ENCODE measurements at regions not wholly inside any gene's neighbourhood (a gene's known extent, or its start where the extent isn't known, plus 50 kb on each side); places are given as distances from the start of the nearest gene placed in this dataset.

DNA sequence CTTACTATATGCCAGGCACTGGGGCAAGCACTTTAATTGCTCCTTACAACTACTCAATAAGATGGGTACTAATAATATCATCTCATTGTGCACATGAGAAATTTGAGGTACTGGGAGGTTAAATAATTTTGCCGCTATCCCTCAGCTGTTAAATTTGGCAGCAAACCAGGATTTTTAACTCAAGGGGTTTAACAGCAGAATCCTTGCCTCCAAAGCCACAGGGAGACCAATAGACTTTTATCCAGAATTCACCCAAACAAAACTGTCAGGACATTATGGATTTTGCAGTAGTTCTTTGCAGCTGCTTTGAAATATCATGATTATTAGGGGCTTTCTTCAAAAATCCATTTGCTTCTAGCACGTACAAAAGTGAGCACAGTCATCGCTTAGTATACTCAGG, 136.2 kb downstream of the RPS12 start:
- no peaks in the 10 kb centered on the region for H3K27me3 ChIP-seq (ENCODE audit: control insufficient read depth, insufficient read depth, low read length)
- H3K4me3 ChIP-seq (ENCODE audit: low read depth, low read length): no peak overlapping the region
- ChIA-PET CTCF (interaction anchor here (3.2 kb wide), 1 partner anchor 12 kb away, joined by 20 read pairs; no protein-coding TSS in a partner anchor), POLR2A (no interaction called here)
- H3K36me3 ChIP-seq (ENCODE audit: control insufficient read depth, insufficient read depth, low read length): no peaks in the 10 kb centered on the region
- no peak for DNase-seq (ENCODE audit: low read depth)
- TF ChIP-seq, protein P1, sequence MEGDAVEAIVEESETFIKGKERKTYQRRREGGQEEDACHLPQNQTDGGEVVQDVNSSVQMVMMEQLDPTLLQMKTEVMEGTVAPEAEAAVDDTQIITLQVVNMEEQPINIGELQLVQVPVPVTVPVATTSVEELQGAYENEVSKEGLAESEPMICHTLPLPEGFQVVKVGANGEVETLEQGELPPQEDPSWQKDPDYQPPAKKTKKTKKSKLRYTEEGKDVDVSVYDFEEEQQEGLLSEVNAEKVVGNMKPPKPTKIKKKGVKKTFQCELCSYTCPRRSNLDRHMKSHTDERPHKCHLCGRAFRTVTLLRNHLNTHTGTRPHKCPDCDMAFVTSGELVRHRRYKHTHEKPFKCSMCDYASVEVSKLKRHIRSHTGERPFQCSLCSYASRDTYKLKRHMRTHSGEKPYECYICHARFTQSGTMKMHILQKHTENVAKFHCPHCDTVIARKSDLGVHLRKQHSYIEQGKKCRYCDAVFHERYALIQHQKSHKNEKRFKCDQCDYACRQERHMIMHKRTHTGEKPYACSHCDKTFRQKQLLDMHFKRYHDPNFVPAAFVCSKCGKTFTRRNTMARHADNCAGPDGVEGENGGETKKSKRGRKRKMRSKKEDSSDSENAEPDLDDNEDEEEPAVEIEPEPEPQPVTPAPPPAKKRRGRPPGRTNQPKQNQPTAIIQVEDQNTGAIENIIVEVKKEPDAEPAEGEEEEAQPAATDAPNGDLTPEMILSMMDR (IDR thresholded peaks at IDR 0.05; ENCODE audit: insufficient read depth, low read depth, low read length): no peak

DNA sequence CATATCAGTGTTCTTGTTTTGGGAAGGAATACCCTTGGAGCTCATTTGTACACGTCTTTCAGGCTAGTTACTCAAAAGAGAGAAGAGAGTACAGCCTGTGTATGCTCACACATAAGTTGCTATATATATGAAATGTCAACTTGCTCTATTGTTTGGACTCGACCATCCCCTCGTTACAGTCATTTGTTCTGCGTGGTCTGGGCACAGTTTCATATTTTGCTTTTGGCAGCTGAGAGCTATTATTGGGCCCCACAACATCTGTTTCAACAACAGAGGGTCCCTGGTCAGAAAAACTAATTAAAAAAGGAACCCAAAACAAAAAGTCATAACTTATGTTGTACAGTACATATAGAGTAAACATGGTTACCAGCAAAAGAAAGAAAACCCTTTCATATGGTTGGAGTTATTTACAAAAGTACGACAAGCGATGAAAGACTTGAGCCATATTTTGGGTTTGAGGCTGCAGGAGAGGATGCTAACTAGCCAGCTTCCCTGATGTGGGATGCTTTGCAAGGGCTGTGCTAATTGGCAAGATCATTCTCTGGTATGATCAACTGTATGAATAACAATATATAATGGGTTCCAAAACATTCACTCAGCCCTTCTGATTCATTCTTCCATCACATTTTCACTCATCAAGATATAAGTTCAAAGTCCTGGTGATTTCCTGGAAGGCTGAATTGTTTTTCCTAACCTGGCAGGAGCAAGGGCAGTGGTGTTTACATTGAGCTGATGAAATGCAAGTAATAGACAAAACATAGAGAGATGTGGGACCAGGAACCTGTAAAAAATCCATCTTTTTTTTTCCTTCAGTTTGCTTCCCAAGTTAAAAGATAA, 137.9 kb downstream of the RPS12 start:
- ChIA-PET CTCF (interaction anchor here (0.7 to 3.2 kb wide), 3 partner anchors 10 to 28 kb away, joined by 3 to 20 read pairs (median 4); no protein-coding TSS in a partner anchor), POLR2A (no interaction called here)
- Histone ChIP-seq H3K36me3 (ENCODE audit: control insufficient read depth, insufficient read depth, low read length) (no peaks in the 10 kb centered on the region), H3K4me3 (ENCODE audit: low read depth, low read length) (no peak overlapping the region), H3K27me3 (ENCODE audit: control insufficient read depth, insufficient read depth, low read length) (no peaks in the 10 kb centered on the region)
- no peak for DNase-seq (ENCODE audit: low read depth)
- TF ChIP-seq, protein P1 (IDR thresholded peaks at IDR 0.05; ENCODE audit: insufficient read depth, low read depth, low read length): no peak

DNA sequence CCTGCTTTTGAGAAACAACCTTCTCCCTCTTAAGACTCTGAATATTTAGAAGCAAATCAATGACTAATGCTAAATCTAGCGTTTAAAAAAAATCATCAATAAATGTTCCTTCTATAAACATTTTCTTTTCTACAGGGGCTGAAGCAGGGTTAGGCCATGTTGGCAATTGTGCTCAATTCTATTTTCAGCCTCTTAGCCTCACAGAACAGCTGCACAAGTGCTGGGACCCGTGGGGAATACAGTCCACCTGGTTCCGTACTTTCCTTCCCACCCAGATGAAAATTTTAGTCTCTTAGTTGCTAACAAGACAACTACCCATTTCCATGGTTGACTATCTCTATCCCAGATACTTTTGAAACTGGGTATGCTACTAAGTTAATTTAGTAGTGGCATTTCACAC, 138.6 kb downstream of the RPS12 start:
- POLR2A ChIA-PET: no interaction called here
- Histone ChIP-seq H3K27me3 (ENCODE audit: control insufficient read depth, insufficient read depth, low read length) (no peaks in the 10 kb centered on the region; the same call in 1 of the 2 replicates), H3K4me3 (ENCODE audit: low read depth, low read length) (no peak overlapping the region), H3K36me3 (ENCODE audit: control insufficient read depth, insufficient read depth, low read length) (no peaks in the 10 kb centered on the region)
- DNase-seq (ENCODE audit: low read depth): no peak
- TF ChIP-seq, protein P1 (IDR thresholded peaks at IDR 0.05; ENCODE audit: insufficient read depth, low read depth, low read length): no peak
- CTCF ChIA-PET: interaction anchor here (3.2 kb wide), 1 partner anchor 9 kb away, joined by 20 read pairs; no protein-coding TSS in a partner anchor

DNA sequence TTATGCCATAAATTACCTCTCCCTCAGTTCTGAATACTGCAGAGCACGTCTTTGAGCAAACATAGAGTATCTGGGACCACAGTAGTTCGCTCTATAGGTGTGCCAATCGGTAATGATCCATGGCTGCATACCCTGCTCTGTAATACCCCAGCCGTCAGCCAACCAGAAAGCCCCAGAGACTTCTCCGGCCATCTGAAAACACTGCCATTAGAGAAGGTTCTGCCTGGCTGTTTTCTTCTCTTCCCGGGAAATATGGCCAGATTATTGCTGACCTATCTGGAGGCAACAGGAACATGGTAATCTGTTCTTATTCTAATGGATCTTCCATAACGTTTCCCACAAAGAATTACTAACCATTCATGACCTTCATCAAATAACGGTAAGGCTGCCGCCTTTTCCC, 139.9 kb downstream of the RPS12 start:
- TF ChIP-seq, protein P1 (IDR thresholded peaks at IDR 0.05; ENCODE audit: insufficient read depth, low read depth, low read length): no peak
- ChIA-PET CTCF (no interaction called here), POLR2A (no interaction called here)
- no peak overlapping the region for H3K4me3 ChIP-seq (ENCODE audit: low read depth, low read length)
- no peak for DNase-seq (ENCODE audit: low read depth)
- H3K27me3 ChIP-seq (ENCODE audit: control insufficient read depth, insufficient read depth, low read length): no peaks in the 10 kb centered on the region; the same call in 1 of the 2 replicates
- no peaks in the 10 kb centered on the region for H3K36me3 ChIP-seq (ENCODE audit: control insufficient read depth, insufficient read depth, low read length)

DNA sequence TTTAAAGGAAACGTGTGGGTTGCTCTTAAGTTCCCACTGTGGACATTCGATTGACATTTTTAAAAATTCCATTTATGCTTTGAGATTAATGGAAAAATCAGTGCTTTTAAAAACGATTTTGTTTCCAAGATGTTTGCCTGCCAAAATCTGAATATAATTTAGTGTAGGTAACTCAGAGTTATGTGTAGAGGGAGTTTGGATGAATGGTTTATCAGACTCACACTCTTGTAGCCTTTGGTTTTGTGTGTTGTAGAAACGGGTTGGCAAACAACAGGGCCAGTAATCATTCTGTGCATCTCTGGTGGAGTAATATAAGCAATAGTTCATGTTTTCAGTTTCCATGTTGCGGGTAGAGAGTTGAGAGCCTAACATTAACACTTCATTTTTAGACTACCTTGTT, 140.6 kb downstream of the RPS12 start:
- Histone ChIP-seq H3K27me3 (ENCODE audit: control insufficient read depth, insufficient read depth, low read length) (no peaks in the 10 kb centered on the region; the same call in 1 of the 2 replicates), H3K4me3 (ENCODE audit: low read depth, low read length) (no peak overlapping the region), H3K36me3 (ENCODE audit: control insufficient read depth, insufficient read depth, low read length) (no peaks in the 10 kb centered on the region)
- TF ChIP-seq, protein P1 (IDR thresholded peaks at IDR 0.05; ENCODE audit: insufficient read depth, low read depth, low read length): no peak
- ChIA-PET POLR2A (no interaction called here), CTCF (interaction anchor here (0.5 kb wide), 1 partner anchor 514 kb away, joined by 3 read pairs; no protein-coding TSS in a partner anchor)
- no peak for DNase-seq (ENCODE audit: low read depth)
